ENCODE measurements at regions not wholly inside any gene's neighbourhood (a gene's known extent, or its start where the extent isn't known, plus 50 kb on each side); places are given as distances from the start of the nearest gene placed in this dataset.
"Not testable (repeated sequence)": the region's sequence is repeated elsewhere in the genome, so short reads cannot be mapped to it uniquely, and the experiment has no call there.

GRCh38 chr16:86227801-86228200 is 282.5 kb upstream of the FOXF1 start:
- FAIRE-seq (no peak), DNase-seq (ENCODE audit: insufficient read length, low spot score) (no peak)
- no peak for TF ChIP-seq CTCF (IDR thresholded peaks at IDR 0.05; ENCODE audit: insufficient read depth, missing control alignments)

GRCh38 chr16:86228713-86229112 is 281.6 kb upstream of the FOXF1 start:
- DNase-seq (ENCODE audit: insufficient read length, low spot score) (no peak), FAIRE-seq (no peak)
- TF ChIP-seq CTCF (IDR thresholded peaks at IDR 0.05; ENCODE audit: insufficient read depth, missing control alignments) = no peak

GRCh38 chr16:86229283-86229682 is 281.0 kb upstream of the FOXF1 start:
- DNase-seq (ENCODE audit: insufficient read length, low spot score) = no peak
- no peak for FAIRE-seq
- TF ChIP-seq CTCF (IDR thresholded peaks at IDR 0.05; ENCODE audit: insufficient read depth, missing control alignments) = no peak

GRCh38 chr16:86229866-86230656 is 280.3 kb upstream of the FOXF1 start:
- TF ChIP-seq CTCF (IDR thresholded peaks at IDR 0.05; ENCODE audit: insufficient read depth, missing control alignments) = no peak
- FAIRE-seq (no peak), DNase-seq (ENCODE audit: insufficient read length, low spot score) (no peak)

- DNase-seq (ENCODE audit: insufficient read length, low spot score) (no peak), FAIRE-seq (no peak)
- no peak for TF ChIP-seq CTCF (IDR thresholded peaks at IDR 0.05; ENCODE audit: insufficient read depth, missing control alignments)
These were observed 278.9 kb upstream of the FOXF1 start for GRCh38 chr16:86231321-86231995.

GRCh38 chr16:86231996-86232350 is 278.4 kb upstream of the FOXF1 start:
- DNase-seq (ENCODE audit: insufficient read length, low spot score) (no peak), FAIRE-seq (no peak)
- TF ChIP-seq CTCF (IDR thresholded peaks at IDR 0.05; ENCODE audit: insufficient read depth, missing control alignments) = no peak

GRCh38 chr16:86232496-86232895 is 277.8 kb upstream of the FOXF1 start:
- no peak for DNase-seq (ENCODE audit: insufficient read length, low spot score)
- no peak for FAIRE-seq
- no peak for TF ChIP-seq CTCF (IDR thresholded peaks at IDR 0.05; ENCODE audit: insufficient read depth, missing control alignments)

- not testable (repeated sequence) for DNase-seq (ENCODE audit: insufficient read length, low spot score); FAIRE-seq
These were observed 276.8 kb upstream of the FOXF1 start for GRCh38 chr16:86233506-86233905.
